GM12865 (cell line): ENCODE measurements at regions not wholly inside any gene's neighbourhood (a gene's known extent, or its start where the extent isn't known, plus 50 kb on each side); places are given as distances from the start of the nearest gene placed in this dataset.

Experiments
- DNase-seq: peaks from one replicate; pipeline ENCODE4 v3.0.0; 2010; ENCODE audit warnings: low read depth
- H3K4me3 ChIP-seq: 2 replicates; pipeline ENCODE4 v1.5.1; 2011; ENCODE audit warnings: mild to moderate bottlenecking, low read depth, low read length, control low read depth
- TF ChIP-seq, protein P1 (sequence below): IDR thresholded peaks from 2 replicates; pipeline ENCODE4 v1.5.1; 2011; ENCODE audit warnings: low read length, control low read depth, low read depth, inconsistent platforms; ENCODE audit not compliant: insufficient read depth; ENCODE audit errors: missing control alignments

DNA sequence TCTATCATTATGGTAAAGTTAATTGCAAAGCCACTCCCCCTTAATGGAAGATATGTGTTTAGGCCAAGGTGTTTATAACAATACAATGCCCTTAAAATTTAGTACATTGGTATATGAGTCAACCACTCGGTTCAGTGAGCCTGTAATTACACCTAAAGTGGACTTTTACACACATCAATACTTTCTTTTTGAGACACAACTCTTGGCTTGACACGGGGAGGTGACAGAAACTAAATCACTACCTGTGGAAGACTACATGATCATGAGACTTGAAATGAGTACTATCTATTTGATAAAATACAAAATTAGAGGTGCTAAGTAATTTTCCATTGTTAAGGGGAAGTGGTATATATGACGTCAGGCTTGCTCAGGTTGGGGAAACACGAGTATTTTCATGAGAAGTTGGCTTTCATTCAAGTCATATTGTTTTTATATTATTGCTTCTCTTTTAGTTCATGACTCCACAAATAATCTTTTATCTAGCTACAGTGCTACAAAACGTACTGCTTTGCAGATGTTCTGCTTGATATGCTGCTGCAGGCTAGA, 918.3 kb downstream of the ARAP2 start:
- TF ChIP-seq, protein P1, sequence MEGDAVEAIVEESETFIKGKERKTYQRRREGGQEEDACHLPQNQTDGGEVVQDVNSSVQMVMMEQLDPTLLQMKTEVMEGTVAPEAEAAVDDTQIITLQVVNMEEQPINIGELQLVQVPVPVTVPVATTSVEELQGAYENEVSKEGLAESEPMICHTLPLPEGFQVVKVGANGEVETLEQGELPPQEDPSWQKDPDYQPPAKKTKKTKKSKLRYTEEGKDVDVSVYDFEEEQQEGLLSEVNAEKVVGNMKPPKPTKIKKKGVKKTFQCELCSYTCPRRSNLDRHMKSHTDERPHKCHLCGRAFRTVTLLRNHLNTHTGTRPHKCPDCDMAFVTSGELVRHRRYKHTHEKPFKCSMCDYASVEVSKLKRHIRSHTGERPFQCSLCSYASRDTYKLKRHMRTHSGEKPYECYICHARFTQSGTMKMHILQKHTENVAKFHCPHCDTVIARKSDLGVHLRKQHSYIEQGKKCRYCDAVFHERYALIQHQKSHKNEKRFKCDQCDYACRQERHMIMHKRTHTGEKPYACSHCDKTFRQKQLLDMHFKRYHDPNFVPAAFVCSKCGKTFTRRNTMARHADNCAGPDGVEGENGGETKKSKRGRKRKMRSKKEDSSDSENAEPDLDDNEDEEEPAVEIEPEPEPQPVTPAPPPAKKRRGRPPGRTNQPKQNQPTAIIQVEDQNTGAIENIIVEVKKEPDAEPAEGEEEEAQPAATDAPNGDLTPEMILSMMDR = no peak
- DNase-seq = no peak
- H3K4me3 ChIP-seq = no peak overlapping the region

DNA sequence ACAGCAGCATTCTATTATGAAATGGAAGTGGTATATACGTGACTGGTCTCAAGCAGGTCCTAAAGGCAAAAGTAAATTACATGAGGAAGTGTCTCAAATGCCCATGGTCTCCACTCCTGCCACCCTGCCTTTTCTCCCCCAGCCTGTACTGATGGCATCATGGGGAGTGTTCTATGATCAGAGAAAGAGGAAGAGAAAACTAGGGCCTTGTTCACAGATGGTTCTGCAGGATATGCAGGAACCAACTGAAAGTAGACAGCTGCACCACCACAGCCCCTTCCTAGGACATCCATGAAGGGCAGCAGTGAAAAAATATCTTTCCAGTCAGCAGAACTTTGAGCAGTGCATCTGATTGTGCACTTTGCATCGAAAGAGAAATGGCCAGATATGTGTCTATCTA, 901.5 kb downstream of the ARAP2 start:
- TF ChIP-seq, protein P1 = no peak
- no peak for DNase-seq
- no peak overlapping the region for H3K4me3 ChIP-seq

DNA sequence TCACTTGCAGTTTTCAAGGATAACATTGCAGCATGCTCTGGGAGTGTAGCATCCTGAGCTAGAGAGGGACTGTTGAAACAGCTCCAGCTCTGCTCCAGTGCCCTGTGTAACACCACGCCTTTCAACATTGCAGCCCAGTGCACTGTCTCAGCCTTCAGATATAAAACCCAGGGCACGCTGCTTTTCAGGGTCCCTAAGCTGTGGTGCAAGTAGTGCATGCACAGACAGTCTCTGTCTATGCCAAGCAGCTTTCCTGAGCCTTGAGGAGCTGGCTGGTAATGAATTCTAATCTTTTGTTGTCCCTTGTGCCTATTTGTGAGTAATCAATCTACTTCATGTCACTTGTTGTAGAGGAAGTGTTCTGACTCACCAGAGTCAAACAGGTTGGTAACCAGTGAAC, 897.0 kb downstream of the ARAP2 start:
- no peak overlapping the region for H3K4me3 ChIP-seq
- no peak for DNase-seq
- TF ChIP-seq, protein P1 = no peak

DNA sequence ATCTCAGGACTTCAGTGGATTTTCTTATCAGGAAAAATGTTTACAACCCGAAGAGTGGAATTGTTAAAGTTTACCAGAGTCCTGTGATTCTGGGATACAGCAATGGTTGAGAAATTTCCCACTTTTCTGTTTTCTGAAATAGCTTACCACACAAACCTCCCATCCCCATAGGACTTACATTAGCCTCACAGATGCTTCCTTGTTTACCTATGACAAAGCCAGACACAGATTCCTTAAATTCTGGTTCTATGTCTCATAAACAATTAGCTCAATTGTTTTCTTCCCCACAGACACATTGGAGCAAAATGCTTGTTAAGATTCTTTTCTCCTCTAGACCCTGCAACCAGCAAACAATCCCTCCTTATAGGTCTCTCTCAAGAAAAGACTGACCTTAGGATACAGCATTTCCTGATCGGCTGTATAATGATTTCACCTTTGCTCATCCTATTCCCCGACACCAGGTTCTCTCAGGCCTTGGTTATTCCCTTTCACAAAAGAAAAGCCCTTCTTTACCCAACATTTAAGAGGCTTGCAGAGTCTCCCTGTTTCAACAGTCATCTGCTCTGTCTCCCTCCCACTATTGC, 886.2 kb downstream of the ARAP2 start:
- TF ChIP-seq, protein P1 = no peak
- H3K4me3 ChIP-seq = no peak overlapping the region
- no peak for DNase-seq

DNA sequence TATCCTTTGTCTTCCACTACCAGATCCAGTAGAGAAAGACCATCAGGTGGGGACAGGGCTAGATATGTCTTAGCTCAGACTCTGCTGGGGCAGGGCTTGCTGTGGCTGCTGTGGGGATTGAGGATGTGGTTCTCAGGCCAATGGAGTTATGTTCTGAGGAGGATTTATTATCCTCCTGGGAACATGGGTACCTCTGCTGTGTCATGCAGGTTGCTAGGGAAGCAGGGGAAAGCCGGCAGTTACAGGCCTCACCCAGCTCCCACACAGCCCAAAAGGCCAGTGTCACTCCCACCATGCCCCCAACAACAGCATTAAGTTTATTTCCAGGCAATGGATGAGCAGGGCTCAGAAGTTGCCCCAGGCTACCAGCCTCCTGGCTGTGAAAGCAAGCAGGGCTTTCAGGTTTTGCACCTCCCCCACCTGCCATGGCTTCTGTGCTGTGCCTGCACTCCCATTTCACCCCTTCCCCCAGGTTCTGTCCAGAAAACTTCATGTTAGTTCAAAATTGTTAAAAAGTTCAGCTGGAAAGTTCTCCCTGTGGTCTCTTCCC, 879.9 kb downstream of the ARAP2 start:
- H3K4me3 ChIP-seq = no peak overlapping the region
- TF ChIP-seq, protein P1 = no peak

DNA sequence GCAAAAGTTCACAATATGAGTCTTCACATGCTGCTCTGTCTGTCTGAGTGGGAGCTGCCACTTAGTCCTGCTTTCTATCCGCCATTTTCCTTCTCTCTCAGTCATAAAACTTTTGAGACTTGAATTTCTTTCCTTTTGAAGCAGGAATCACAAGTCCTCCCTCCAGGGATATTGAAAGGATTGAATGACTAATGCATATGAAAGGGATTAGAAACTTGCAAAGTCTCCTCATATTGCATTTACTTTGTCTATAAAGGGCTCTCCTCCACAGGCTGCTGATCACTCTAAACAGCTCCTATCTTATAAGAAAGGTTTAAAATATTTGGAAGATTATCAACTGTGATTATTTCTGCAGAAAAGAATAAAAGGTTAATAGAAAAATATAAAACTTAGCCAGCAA, 879.1 kb downstream of the ARAP2 start:
- TF ChIP-seq, protein P1 = no peak
- no peak overlapping the region for H3K4me3 ChIP-seq
- DNase-seq = no peak

More for the DNA sequence above, 879.9 kb downstream of the ARAP2 start:
- no peak for DNase-seq

DNA sequence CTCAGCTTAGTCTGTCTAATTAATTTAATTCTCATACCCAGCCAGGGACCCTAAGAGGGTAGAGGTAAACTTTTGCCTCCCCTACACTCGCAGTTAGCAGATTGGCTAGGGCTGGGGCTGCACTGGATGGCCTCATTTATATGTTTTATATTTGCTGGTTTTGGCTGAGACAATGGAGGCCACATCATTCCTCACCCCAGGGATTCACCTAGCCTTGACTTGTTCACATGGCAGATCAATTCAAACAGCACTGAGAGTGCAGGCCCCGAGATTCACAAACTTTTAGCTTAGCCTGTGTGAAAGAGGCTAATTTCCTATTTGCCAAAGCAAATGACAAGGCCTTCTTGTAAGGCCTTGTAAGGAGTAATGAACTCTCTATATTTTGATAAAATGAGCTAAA, 844.4 kb downstream of the ARAP2 start:
- TF ChIP-seq, protein P1 = no peak
- DNase-seq = no peak
- no peak overlapping the region for H3K4me3 ChIP-seq
